Posterior vena cava (tissue), 2 donors: ENCODE measurements at regions not wholly inside any gene's neighbourhood (a gene's known extent, or its start where the extent isn't known, plus 50 kb on each side); places are given as distances from the start of the nearest gene placed in this dataset.

ENCODE experiments used
- DNase-seq: peaks from one replicate; pipeline ENCODE4 v3.0.0-alpha.2; 2020; ENCODE audit warnings: low spot score
- intact Hi-C, 2 donors: fragments of 100-400 bp; cut with DNase I; formaldehyde crosslinking; loops; one replicate each; pipeline versions ENCODE4 v1.14.1 to v1.14.2; 2022 to 2023
- donor health status: DM: yes; HTN: yes; CAD: no.
- donor health status: DM: yes; HTN: yes; CAD: no.

GRCh38 chr1:239718997-239719628 is 332.7 kb downstream of the CHRM3 start:
- intact Hi-C loops: no loop called here
- no peak for DNase-seq

GRCh38 chr1:239719642-239720258 is 333.4 kb downstream of the CHRM3 start:
- no peak for DNase-seq
- intact Hi-C loops: no loop called here

GRCh38 chr1:239722035-239722434 is 335.7 kb downstream of the CHRM3 start:
- intact Hi-C loops: no loop called here
- no peak for DNase-seq

GRCh38 chr1:239723776-239724367 is 337.5 kb downstream of the CHRM3 start:
- intact Hi-C loops: no loop called here
- DNase-seq: no peak

GRCh38 chr1:239725371-239725770 is 339.0 kb downstream of the CHRM3 start:
- DNase-seq: no peak
- intact Hi-C loops: no loop called here

GRCh38 chr1:239725933-239726332 is 339.6 kb downstream of the CHRM3 start:
- intact Hi-C loops: no loop called here
- DNase-seq: no peak

- DNase-seq: no peak
- intact Hi-C loops: no loop called here
Measured at GRCh38 chr1:239730378-239730777, 344.0 kb downstream of the CHRM3 start.

- intact Hi-C loops: no loop called here
- DNase-seq: no peak
Measured at GRCh38 chr1:239731082-239731748, 344.8 kb downstream of the CHRM3 start.

GRCh38 chr1:239732770-239733169 is 346.4 kb downstream of the CHRM3 start:
- no peak for DNase-seq
- intact Hi-C loops: no loop called here

GRCh38 chr1:239733995-239734394 is 347.6 kb downstream of the CHRM3 start:
- no peak for DNase-seq
- intact Hi-C loops: no loop called here

- intact Hi-C loops: no loop called here
- no peak for DNase-seq
Measured at GRCh38 chr1:239735111-239735510, 348.7 kb downstream of the CHRM3 start.

GRCh38 chr1:239736479-239736878 is 350.1 kb downstream of the CHRM3 start:
- intact Hi-C loops: no loop called here

GRCh38 chr1:239739375-239739774 is 352.3 kb upstream of the FMN2 start:
- DNase-seq: no peak
- intact Hi-C loops: no loop called here

More at GRCh38 chr1:239736479-239736878, 350.1 kb downstream of the CHRM3 start:
- DNase-seq: no peak

- no peak for DNase-seq
- intact Hi-C loops: no loop called here
Measured at GRCh38 chr1:239739919-239740318, 351.8 kb upstream of the FMN2 start.

GRCh38 chr1:239742416-239743109 is 349.1 kb upstream of the FMN2 start:
- intact Hi-C loops: no loop called here
- no peak for DNase-seq

GRCh38 chr1:239744851-239745250 is 346.8 kb upstream of the FMN2 start:
- no peak for DNase-seq
- intact Hi-C loops: no loop called here

GRCh38 chr1:239755107-239755912 is 336.4 kb upstream of the FMN2 start:
- no peak for DNase-seq
- intact Hi-C loops: no loop called here

GRCh38 chr1:239757716-239758115 is 334.0 kb upstream of the FMN2 start:
- no peak for DNase-seq
- intact Hi-C loops: no loop called here

- intact Hi-C loops: no loop called here
- DNase-seq: no peak
Measured at GRCh38 chr1:239758756-239759155, 332.9 kb upstream of the FMN2 start.
